RWPE2 (cell line): ENCODE measurements at regions not wholly inside any gene's neighbourhood (a gene's known extent, or its start where the extent isn't known, plus 50 kb on each side); places are given as distances from the start of the nearest gene placed in this dataset.
"Not testable (repeated sequence)": the region's sequence is repeated elsewhere in the genome, so short reads cannot be mapped to it uniquely, and the experiment has no call there.

ENCODE experiments used
- ATAC-seq: fragments of 200-7000 bp; cut with Tn5 transposase; 3 replicates; pipeline ENCODE4 v1.9.1; 2021; ENCODE audit warnings: low read depth
- DNase-seq: peaks from one replicate; pipeline ENCODE4 v3.0.0-alpha.2; 2020; ENCODE audit warnings: low spot score
- H3K27ac ChIP-seq: fragments of 450-650 bp; 2 replicates; pipeline ENCODE4 v1.5.1; 2017; ENCODE audit warnings: mild to moderate bottlenecking; ENCODE audit not compliant: poor library complexity, severe bottlenecking
- H3K27me3 ChIP-seq: fragments of 250-450 bp; sonication (Bioruptor Pico); 2 replicates; pipeline ENCODE4 v1.5.1; 2021; ENCODE audit warnings: mild to moderate bottlenecking, moderate library complexity; ENCODE audit not compliant: insufficient read depth, poor library complexity, severe bottlenecking
- H3K36me3 ChIP-seq: fragments of 250-450 bp; sonication (Bioruptor Pico); 2 replicates; pipeline ENCODE4 v1.5.1; 2020; ENCODE audit warnings: low read depth, mild to moderate bottlenecking, moderate library complexity
- H3K4me1 ChIP-seq: fragments of 250-450 bp; sonication (Bioruptor Pico); 2 replicates; pipeline ENCODE4 v1.5.1; 2021; ENCODE audit warnings: mild to moderate bottlenecking, moderate library complexity; ENCODE audit not compliant: insufficient read depth, poor library complexity, severe bottlenecking
- H3K4me3 ChIP-seq: fragments of 250-450 bp; sonication (Bioruptor Pico); 2 replicates; pipeline ENCODE4 v1.5.1; 2021; ENCODE audit warnings: mild to moderate bottlenecking, moderate library complexity; ENCODE audit not compliant: severe bottlenecking
- H3K9me3 ChIP-seq: fragments of 250-450 bp; sonication (Bioruptor Pico); 2 replicates; pipeline ENCODE4 v1.5.1; 2021; ENCODE audit warnings: mild to moderate bottlenecking, moderate library complexity; ENCODE audit not compliant: severe bottlenecking
- CTCF ChIP-seq: fragments of 450-650 bp; IDR thresholded peaks from one replicate; pipeline ENCODE4 v1.5.1; 2017; ENCODE audit warnings: mild to moderate bottlenecking, moderate library complexity; ENCODE audit not compliant: poor library complexity, severe bottlenecking

GRCh38 chr6:147651-148050 lies 144.6 kb upstream of the DUSP22 start:
- DNase-seq, ATAC-seq, H3K4me1 ChIP-seq: not testable (repeated sequence)

GRCh38 chr6:148051-148984 lies 144.0 kb upstream of the DUSP22 start:
- not testable (repeated sequence) for ATAC-seq, H3K27me3 ChIP-seq, DNase-seq, H3K4me3 ChIP-seq, H3K36me3 ChIP-seq, H3K9me3 ChIP-seq, H3K4me1 ChIP-seq, H3K27ac ChIP-seq
- peak; percentile 38 for TF ChIP-seq CTCF

More at GRCh38 chr6:147651-148050, 144.6 kb upstream of the DUSP22 start:
- H3K36me3 ChIP-seq, H3K27ac ChIP-seq, H3K9me3 ChIP-seq, H3K27me3 ChIP-seq, H3K4me3 ChIP-seq: not testable (repeated sequence)

- H3K27me3 ChIP-seq, H3K4me3 ChIP-seq, ATAC-seq, DNase-seq, H3K9me3 ChIP-seq, H3K4me1 ChIP-seq, H3K36me3 ChIP-seq, H3K27ac ChIP-seq: not testable (repeated sequence)
Observed at GRCh38 chr6:150147-150546, 142.1 kb upstream of the DUSP22 start.

GRCh38 chr6:152436-152835 lies 139.9 kb upstream of the DUSP22 start:
- not testable (repeated sequence) for H3K36me3 ChIP-seq, H3K27me3 ChIP-seq, ATAC-seq, H3K4me3 ChIP-seq, H3K4me1 ChIP-seq, DNase-seq, H3K27ac ChIP-seq, H3K9me3 ChIP-seq

GRCh38 chr6:153026-153425 lies 139.3 kb upstream of the DUSP22 start:
- H3K36me3 ChIP-seq, H3K27ac ChIP-seq, H3K27me3 ChIP-seq, DNase-seq, H3K4me1 ChIP-seq, ATAC-seq, H3K4me3 ChIP-seq, H3K9me3 ChIP-seq: not testable (repeated sequence)

- H3K4me1 ChIP-seq, H3K36me3 ChIP-seq, H3K27me3 ChIP-seq, DNase-seq, H3K27ac ChIP-seq, ATAC-seq, H3K4me3 ChIP-seq, H3K9me3 ChIP-seq: not testable (repeated sequence)
Observed at GRCh38 chr6:153867-154266, 138.4 kb upstream of the DUSP22 start.

GRCh38 chr6:154321-155092 lies 137.8 kb upstream of the DUSP22 start:
- H3K27me3 ChIP-seq, ATAC-seq, H3K36me3 ChIP-seq, H3K9me3 ChIP-seq, H3K4me3 ChIP-seq, H3K4me1 ChIP-seq, DNase-seq, H3K27ac ChIP-seq: not testable (repeated sequence)
